Fibroblast of villous mesenchyme (primary cell): ENCODE measurements at regions not wholly inside any gene's neighbourhood (a gene's known extent, or its start where the extent isn't known, plus 50 kb on each side); places are given as distances from the start of the nearest gene placed in this dataset.

ENCODE experiments used
- DNase-seq: peaks from one replicate; pipeline ENCODE4 v3.0.0-alpha.2; 2010; ENCODE audit warnings: low read depth
- H3K4me3 ChIP-seq: 2 replicates; pipeline ENCODE4 v1.5.1; 2011; ENCODE audit warnings: low read depth, mild to moderate bottlenecking, low read length
- CTCF ChIP-seq: IDR thresholded peaks from 2 replicates; pipeline ENCODE4 v1.5.1; 2012; ENCODE audit warnings: low read depth, mild to moderate bottlenecking, low read length; ENCODE audit not compliant: insufficient read depth

- no peak for TF ChIP-seq CTCF
- H3K4me3 ChIP-seq = no peak overlapping the region
- DNase-seq = no peak
These were observed 72.6 kb upstream of the BRINP1 start for GRCh38 chr9:119441832-119442231.

GRCh38 chr9:119441338-119441737, 72.1 kb upstream of the BRINP1 start:
- no peak for TF ChIP-seq CTCF
- H3K4me3 ChIP-seq = no peak overlapping the region
- DNase-seq = no peak

- no peak for DNase-seq
- TF ChIP-seq CTCF = no peak
- H3K4me3 ChIP-seq = no peak overlapping the region
These were observed 67.0 kb upstream of the BRINP1 start for GRCh38 chr9:119436261-119436660.

GRCh38 chr9:119435076-119435475, 65.8 kb upstream of the BRINP1 start:
- TF ChIP-seq CTCF = no peak
- H3K4me3 ChIP-seq = no peak overlapping the region
- no peak for DNase-seq

GRCh38 chr9:119432428-119432827, 63.2 kb upstream of the BRINP1 start:
- no peak for TF ChIP-seq CTCF

GRCh38 chr9:119429302-119429701, 60.1 kb upstream of the BRINP1 start:
- H3K4me3 ChIP-seq = no peak overlapping the region
- no peak for TF ChIP-seq CTCF
- no peak for DNase-seq

More at GRCh38 chr9:119432428-119432827, 63.2 kb upstream of the BRINP1 start:
- DNase-seq = no peak
- H3K4me3 ChIP-seq = no peak overlapping the region

- H3K4me3 ChIP-seq = no peak overlapping the region
- DNase-seq = no peak
- TF ChIP-seq CTCF = no peak
These were observed 51.0 kb upstream of the BRINP1 start for GRCh38 chr9:119420231-119420630.
